GM12875 (cell line): ENCODE measurements at regions not wholly inside any gene's neighbourhood (a gene's known extent, or its start where the extent isn't known, plus 50 kb on each side); places are given as distances from the start of the nearest gene placed in this dataset.

Experiments used
- H3K4me3 ChIP-seq: one replicate; pipeline ENCODE4 v1.5.1; 2011; ENCODE audit warnings: low read depth, low read length, control low read depth
- TF ChIP-seq, protein P1 (sequence below): IDR thresholded peaks from 2 replicates; pipeline ENCODE4 v1.5.1; 2011; ENCODE audit warnings: low read depth, mild to moderate bottlenecking, control low read depth, inconsistent platforms, low read length, moderate library complexity, borderline replicate concordance; ENCODE audit not compliant: insufficient read depth

DNA sequence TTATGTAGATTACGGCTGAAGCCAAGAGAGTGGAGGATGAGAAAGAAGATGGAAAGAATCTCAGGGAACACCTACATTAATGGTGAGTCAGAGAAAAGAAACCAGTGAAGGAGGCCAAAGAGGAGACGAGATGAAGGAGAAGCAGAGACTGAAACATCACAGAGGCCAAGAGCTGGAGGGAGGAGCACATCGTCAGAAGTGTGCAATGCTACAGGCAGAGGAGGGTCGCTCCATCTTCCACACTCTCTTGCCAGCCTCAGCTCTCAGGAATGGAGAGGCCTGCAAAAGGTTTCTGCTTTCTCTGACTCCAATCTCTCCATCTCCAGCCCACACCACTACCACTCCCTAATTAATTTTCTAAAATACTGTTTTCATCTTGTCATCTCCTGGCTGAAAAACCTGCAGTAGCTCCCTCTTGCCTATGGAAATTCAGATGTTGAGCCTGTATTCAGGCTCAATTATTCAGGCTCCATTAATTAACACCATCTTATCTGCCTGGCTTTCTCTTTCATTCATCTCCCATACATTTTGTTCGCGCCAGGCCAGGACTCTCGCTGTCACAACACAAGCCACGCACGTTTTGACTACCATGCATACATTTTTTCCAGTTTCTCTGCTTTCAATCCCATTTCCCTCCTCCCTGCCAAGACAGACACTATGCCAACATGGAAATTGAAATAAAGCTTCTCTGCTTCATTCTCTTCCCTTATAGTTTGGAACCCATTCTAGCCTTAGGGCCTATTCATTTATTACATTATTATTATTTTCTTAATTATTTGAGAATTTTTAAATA, 165.8 kb downstream of the INHBA start:
- no peak overlapping the region for H3K4me3 ChIP-seq
- TF ChIP-seq, protein P1, sequence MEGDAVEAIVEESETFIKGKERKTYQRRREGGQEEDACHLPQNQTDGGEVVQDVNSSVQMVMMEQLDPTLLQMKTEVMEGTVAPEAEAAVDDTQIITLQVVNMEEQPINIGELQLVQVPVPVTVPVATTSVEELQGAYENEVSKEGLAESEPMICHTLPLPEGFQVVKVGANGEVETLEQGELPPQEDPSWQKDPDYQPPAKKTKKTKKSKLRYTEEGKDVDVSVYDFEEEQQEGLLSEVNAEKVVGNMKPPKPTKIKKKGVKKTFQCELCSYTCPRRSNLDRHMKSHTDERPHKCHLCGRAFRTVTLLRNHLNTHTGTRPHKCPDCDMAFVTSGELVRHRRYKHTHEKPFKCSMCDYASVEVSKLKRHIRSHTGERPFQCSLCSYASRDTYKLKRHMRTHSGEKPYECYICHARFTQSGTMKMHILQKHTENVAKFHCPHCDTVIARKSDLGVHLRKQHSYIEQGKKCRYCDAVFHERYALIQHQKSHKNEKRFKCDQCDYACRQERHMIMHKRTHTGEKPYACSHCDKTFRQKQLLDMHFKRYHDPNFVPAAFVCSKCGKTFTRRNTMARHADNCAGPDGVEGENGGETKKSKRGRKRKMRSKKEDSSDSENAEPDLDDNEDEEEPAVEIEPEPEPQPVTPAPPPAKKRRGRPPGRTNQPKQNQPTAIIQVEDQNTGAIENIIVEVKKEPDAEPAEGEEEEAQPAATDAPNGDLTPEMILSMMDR = no peak

DNA sequence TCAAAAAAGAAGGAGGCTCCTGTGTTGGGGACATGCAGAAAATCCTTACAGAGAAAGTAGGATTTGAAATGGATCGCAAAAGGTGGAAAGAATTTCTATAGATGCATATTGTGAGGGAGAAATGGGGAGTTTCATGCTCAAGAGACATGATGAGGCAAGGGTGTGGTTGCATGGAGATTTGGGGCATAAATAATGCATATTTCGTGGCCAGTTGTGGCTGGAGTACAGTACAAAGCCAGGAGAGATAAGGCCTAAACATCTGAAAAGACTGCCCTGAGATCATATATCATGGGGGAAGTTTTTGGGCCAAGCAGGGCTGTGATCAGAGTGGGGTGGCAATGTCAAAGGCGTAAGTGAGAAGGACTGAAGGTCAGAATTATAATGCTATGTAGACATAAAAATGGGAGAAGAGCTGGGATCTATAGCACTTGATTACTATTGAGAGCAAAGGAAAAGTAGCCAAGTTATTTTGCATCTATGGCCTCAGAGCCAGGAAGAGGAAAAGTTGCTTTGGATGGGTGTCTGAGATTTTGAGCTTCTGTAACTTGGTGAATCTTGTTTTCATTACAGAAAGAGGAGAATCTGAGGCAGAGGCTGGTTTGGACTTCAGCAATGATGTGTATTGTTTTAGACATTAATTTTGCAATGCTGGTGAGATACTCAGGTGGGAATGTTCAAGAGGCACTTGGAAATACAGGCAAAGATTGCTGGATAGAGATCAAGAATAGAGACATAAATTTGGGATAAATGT, 166.6 kb downstream of the INHBA start:
- TF ChIP-seq, protein P1 = no peak
- no peak overlapping the region for H3K4me3 ChIP-seq

DNA sequence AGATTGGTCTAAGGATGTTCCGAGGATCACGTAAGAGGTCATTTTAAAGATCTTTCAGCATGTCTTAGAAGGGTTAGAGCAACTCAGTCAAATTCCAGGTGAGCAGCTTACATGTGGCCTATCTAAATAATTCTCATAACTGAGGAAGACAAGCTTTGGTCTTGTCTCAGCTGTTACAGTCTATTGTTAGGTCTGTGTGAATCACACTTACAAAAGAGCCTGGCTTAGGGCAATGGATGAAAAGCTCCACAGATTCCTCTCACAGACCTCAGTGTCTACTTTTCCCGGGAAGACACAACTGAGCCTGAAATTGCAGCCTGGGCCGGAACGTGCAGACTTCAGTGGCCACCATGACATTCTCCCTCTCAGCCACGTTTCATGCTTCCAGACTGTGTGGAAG, 173.1 kb downstream of the INHBA start:
- TF ChIP-seq, protein P1 = no peak
- no peak overlapping the region for H3K4me3 ChIP-seq

- TF ChIP-seq, protein P1 = no peak
- H3K4me3 ChIP-seq = no peak overlapping the region
Observed at GRCh38 chr7:41524876-41525275, 178.0 kb downstream of the INHBA start.

DNA sequence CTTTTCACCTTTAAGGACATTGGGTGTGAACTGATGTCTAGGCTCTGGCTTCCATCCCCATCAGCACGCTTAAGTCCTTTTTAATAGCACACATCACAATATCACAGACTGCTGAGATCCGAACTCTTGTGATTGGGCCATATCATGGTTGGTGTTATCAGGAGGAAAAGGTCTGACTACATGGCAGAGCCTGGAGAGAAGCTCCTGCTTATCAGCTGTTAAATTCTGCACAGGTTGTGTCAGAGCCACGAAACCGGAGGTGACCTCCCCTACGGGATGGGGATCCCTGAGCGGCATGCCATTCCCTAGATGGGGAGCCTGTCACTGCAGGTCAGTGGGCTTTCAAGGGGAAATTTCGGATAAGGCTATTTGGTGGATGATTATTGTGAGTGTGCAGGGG, 182.4 kb downstream of the INHBA start:
- H3K4me3 ChIP-seq = no peak overlapping the region
- TF ChIP-seq, protein P1 = no peak

DNA sequence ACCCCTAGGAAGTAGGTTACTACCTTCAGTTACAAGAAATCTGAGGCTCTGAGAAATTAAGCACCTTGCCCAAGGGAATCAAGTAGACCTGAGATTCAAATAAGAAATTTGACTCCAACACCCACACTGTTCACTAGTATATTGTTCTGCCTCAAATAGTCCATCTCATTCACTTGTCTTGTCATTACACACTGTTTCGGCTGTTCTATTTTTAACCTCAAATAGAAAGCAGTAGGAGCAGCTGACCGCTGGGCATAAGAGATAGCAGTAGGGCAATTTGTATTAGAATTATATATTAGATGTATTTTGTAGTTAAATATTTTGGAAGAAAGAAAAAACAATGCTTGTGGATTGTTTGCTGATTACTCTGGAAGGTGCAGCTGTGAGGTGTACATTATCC, 185.1 kb downstream of the INHBA start:
- H3K4me3 ChIP-seq = no peak overlapping the region
- TF ChIP-seq, protein P1 = no peak

- TF ChIP-seq, protein P1 = no peak
- no peak overlapping the region for H3K4me3 ChIP-seq
Observed at GRCh38 chr7:41508755-41509154, 194.1 kb downstream of the INHBA start.
